ENCODE measurements at regions not wholly inside any gene's neighbourhood (a gene's known extent, or its start where the extent isn't known, plus 50 kb on each side); places are given as distances from the start of the nearest gene placed in this dataset.
A peak's percentile ranks its signal among the peaks of the same experiment; 100 is the strongest.
"Not testable (repeated sequence)": the region's sequence is repeated elsewhere in the genome, so short reads cannot be mapped to it uniquely, and the experiment has no call there.

GRCh38 chr14:19163891-19164290, 196.7 kb downstream of the POTEM start:
- ATAC-seq; intact Hi-C loops (cut with DNase I): not testable (repeated sequence)
- peak; percentile 27 for DNase-seq (ENCODE audit: low spot score)

- intact Hi-C loops (cut with DNase I); ATAC-seq: not testable (repeated sequence)
- peak; percentile 49 for DNase-seq (ENCODE audit: low spot score)
These were observed 197.2 kb downstream of the POTEM start for GRCh38 chr14:19164426-19164825.

- intact Hi-C loops (cut with DNase I); ATAC-seq: not testable (repeated sequence)
- peak; percentile 32 for DNase-seq (ENCODE audit: low spot score)
These were observed 198.8 kb downstream of the POTEM start for GRCh38 chr14:19166056-19166455.

GRCh38 chr14:19167454-19168190, 200.4 kb downstream of the POTEM start:
- ATAC-seq; intact Hi-C loops (cut with DNase I): not testable (repeated sequence)
- peak; percentile 48 for DNase-seq (ENCODE audit: low spot score)

- ATAC-seq; intact Hi-C loops (cut with DNase I): not testable (repeated sequence)
- DNase-seq (ENCODE audit: low spot score), result peak; percentile 60
These were observed 201.0 kb downstream of the POTEM start for GRCh38 chr14:19168261-19168660.

- DNase-seq (ENCODE audit: low spot score), result peak; percentile 48
- ATAC-seq; intact Hi-C loops (cut with DNase I): not testable (repeated sequence)
These were observed 202.5 kb downstream of the POTEM start for GRCh38 chr14:19169561-19170362.

- ATAC-seq; intact Hi-C loops (cut with DNase I); DNase-seq (ENCODE audit: low spot score): not testable (repeated sequence)
These were observed 205.5 kb downstream of the POTEM start for GRCh38 chr14:19172745-19173144.

- intact Hi-C loops (cut with DNase I); DNase-seq (ENCODE audit: low spot score); ATAC-seq: not testable (repeated sequence)
These were observed 206.0 kb downstream of the POTEM start for GRCh38 chr14:19173188-19173587.

- intact Hi-C loops (cut with DNase I); ATAC-seq: not testable (repeated sequence)
- peak; percentile 28 for DNase-seq (ENCODE audit: low spot score)
These were observed 210.2 kb downstream of the POTEM start for GRCh38 chr14:19177435-19177834.

GRCh38 chr14:19180297-19180696, 213.1 kb downstream of the POTEM start:
- intact Hi-C loops (cut with DNase I); DNase-seq (ENCODE audit: low spot score); ATAC-seq: not testable (repeated sequence)

- ATAC-seq; intact Hi-C loops (cut with DNase I): not testable (repeated sequence)
- DNase-seq (ENCODE audit: low spot score), result peak; percentile 25
These were observed 213.6 kb downstream of the POTEM start for GRCh38 chr14:19180881-19181280.

- intact Hi-C loops (cut with DNase I); DNase-seq (ENCODE audit: low spot score); ATAC-seq: not testable (repeated sequence)
These were observed 227.9 kb downstream of the POTEM start for GRCh38 chr14:19195146-19195545.

- ATAC-seq; DNase-seq (ENCODE audit: low spot score); intact Hi-C loops (cut with DNase I): not testable (repeated sequence)
These were observed 230.4 kb downstream of the POTEM start for GRCh38 chr14:19197488-19198234.

- DNase-seq (ENCODE audit: low spot score); ATAC-seq; intact Hi-C loops (cut with DNase I): not testable (repeated sequence)
These were observed 231.1 kb downstream of the POTEM start for GRCh38 chr14:19198341-19198740.

- DNase-seq (ENCODE audit: low spot score); ATAC-seq; intact Hi-C loops (cut with DNase I): not testable (repeated sequence)
These were observed 232.6 kb downstream of the POTEG start for GRCh38 chr14:19201394-19202052.

GRCh38 chr14:19202053-19202442, 232.1 kb downstream of the POTEG start:
- DNase-seq (ENCODE audit: low spot score); intact Hi-C loops (cut with DNase I); ATAC-seq: not testable (repeated sequence)

GRCh38 chr14:19203250-19203972, 230.7 kb downstream of the POTEG start:
- DNase-seq (ENCODE audit: low spot score); intact Hi-C loops (cut with DNase I): not testable (repeated sequence)
- ATAC-seq, result peak; percentile 59

- intact Hi-C loops (cut with DNase I); DNase-seq (ENCODE audit: low spot score); ATAC-seq: not testable (repeated sequence)
These were observed 229.3 kb downstream of the POTEG start for GRCh38 chr14:19204827-19205226.
